Skin epidermis (tissue), 12 donors: ENCODE measurements at regions not wholly inside any gene's neighbourhood (a gene's known extent, or its start where the extent isn't known, plus 50 kb on each side); places are given as distances from the start of the nearest gene placed in this dataset.
"Not testable (repeated sequence)": the region's sequence is repeated elsewhere in the genome, so short reads cannot be mapped to it uniquely, and the experiment has no call there.

ENCODE experiments used
- H3K27ac ChIP-seq, 21 experiments: fragments of 200-600 bp; sonication (generic) in 11 of 21; one replicate each; pipeline ENCODE4 v1.5.0; 2020; ENCODE audit warnings: mild to moderate bottlenecking in 3 of 21, inconsistent platforms in 2 of 21, moderate library complexity in 2 of 21
- H3K4me3 ChIP-seq, 7 experiments: fragments of 200-600 bp; sonication (generic) in 2 of 7; one replicate each; pipeline ENCODE4 v1.5.0; 2020; ENCODE audit warnings: inconsistent platforms in 2 of 7, mild to moderate bottlenecking in 2 of 7, moderate library complexity in 1 of 7

DNA sequence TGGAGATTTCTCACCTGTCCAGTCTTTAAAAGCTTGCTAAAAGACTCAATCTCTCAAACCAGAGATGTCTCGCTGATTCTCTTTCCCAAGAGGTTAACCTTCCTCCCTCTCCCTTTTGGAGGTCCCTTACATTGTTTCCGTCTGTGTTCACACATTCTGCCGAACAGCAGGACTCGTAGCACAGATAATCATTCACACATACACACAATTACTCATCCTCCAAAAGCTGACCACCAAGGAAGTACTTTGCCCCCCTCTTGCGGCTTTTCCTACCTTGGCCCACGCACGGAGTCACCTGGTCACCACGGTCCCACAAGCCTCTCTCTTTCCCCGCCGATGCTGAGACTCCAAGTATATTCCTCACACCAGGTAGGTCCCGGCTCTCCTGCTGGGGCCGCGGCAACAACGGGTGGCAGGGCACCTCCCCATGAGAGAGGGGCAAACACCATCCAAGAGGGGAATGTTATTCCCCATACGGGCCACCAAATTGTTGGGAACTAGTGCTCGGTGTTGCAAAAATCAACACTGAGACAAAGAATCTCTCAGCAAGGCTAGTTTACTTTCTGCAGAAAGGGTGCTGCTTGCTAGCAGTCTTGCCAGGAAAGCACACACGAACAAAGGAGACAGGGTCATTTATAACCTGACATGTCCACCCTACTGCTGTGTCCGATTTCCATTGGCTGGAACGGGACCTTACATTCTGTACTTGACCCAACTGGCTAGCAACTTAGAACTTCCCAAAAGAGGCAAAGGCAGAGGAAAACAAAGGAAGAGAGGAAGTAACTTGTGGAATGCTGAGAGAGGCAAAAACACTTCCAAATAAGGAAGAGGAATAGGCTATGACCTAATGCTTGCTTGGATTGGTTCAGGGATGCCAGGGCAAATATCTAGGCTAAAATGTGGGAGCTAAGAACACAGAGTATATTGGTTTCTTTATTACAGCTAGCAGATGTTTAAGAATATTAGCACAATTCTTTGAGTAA is 102.1 kb upstream of the NECTIN3 start:
- Histone ChIP-seq H3K4me3 (no peak overlapping the region), H3K27ac (no peak overlapping the region)

DNA sequence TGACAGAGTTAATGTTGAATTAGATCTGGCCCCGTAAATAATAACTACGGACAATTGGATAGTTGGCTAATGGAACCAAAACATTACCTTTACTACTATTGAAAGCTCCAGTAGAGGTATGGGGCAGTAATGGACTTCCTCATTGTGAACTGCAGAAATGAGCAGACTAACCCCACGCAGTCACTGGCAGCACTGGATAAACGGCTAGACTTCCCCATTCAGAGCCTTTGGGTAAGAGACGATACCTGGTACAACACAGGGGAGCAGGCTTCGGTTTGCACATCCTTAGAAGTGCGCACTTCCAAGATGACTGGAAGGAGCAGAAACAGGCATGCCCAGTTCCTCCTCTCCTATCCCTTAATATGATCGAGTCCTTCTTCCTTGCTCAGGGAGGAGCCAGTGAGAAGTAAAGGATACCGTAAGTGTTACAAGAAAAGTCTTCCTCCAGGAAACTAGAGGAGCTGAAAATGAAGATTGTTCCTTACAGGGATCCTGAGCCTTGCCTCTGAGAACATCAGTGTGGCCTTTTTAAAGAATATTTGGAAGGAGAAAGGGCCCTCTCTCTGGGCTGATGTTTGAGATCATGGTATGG is 100.5 kb upstream of the NECTIN3 start:
- Histone ChIP-seq H3K27ac (no peak overlapping the region), H3K4me3 (no peak overlapping the region)

DNA sequence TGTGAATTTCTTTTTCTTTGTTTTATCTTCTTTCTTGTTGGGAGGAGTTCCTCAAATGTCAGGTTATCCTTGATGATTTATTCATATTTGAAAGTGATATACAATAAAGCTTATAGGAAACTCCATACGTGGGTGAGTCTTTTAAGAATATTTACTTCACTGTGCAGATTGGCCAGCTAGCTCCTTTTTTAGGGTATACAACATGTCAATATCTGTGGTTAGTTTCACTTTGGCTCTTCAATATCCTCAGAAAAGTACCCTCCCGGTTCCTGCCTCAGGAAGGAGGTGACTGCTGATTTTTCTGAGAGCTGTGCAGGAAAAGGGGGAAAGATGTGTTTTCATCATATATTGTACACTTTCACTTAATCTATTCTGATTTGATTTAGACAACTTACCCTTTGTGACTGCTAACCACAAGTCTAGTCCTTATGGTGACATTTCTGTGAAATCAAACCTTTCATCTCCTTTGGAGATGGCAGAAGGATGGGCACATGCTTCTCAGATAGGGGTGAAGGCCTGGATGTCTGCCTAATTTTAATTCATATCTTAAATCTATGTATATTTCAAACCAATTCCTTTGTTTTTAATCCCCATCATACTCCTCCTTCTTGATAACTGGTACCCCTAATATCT is 98.2 kb upstream of the NECTIN3 start:
- H3K4me3 ChIP-seq, result no peak overlapping the region
- H3K27ac ChIP-seq, result no peak overlapping the region

DNA sequence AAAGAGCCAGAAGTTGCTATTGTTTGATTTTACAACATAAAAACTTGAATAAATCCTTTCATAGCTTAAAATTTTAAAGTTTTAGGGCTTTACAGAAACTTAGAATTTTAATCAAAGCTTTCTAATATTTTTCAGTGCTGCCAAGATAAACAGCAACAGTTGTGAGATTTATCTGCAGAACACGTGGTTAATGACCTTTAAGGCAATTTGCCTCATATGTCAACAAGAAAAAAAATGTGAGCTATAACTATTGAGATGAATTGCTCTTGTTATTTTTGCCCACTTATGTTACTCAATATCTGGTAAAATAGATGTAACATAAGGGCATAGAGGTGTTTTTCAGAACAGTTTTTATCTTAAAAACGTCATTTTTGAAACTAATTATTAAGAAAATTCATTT is 96.7 kb upstream of the NECTIN3 start:
- Histone ChIP-seq H3K27ac (no peak overlapping the region), H3K4me3 (no peak overlapping the region)

DNA sequence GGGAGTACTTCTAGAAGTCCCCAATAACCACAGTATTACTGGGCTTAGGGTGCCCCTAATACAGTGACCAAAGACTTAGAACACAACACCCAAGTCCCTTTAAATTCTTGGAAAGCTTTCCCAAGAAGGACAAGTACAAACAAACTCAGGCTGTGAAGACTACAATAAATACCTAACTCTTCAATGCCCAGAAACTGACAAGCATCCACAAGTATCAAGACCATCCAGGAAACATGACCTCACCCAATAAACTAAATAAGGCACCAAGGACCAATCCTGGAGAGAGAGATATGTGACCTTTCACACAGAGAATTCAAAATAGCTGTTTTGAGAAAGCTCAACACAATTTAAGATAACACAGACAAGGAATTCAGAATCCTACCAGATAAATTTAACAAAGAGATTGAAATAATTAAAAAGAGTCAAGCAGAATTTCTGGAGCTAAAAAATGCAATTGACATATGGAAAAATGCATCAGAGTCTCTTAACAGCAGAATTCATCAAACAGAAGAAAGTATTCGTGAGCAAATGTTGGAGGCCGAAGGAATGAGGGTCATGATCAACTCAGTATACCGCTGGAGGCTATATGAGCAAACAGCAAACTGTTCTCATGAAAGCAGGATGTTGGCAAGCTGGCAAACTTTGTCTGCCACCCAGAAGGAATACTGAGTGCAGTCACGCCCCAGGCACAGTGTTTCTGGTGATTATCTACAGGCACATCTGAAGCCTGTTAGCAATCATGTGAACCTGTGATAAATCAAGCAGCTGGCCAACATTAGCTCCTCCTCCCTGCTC is 87.0 kb upstream of the NECTIN3 start:
- H3K27ac ChIP-seq, result no peak overlapping the region
- H3K4me3 ChIP-seq, result no peak overlapping the region

DNA sequence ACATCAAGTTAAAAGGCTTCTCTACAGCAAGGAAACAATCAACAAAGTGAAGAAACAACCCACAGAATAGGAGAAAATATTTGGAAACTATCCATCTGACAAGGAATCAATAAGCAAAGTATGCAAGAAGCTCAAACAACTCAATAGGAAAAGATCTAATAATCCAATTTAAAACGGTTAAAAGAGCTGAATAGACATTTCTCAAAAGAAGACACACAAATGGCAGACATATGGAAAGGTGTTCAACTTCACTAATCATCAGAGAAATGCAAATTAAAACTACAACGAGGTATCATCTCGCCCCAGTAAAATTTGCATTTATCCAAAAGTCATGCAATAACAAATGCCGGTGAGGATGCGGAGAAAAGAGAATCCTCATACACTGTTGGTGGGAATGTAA is 82.2 kb upstream of the NECTIN3 start:
- Histone ChIP-seq H3K27ac (no peak overlapping the region), H3K4me3 (no peak overlapping the region)

DNA sequence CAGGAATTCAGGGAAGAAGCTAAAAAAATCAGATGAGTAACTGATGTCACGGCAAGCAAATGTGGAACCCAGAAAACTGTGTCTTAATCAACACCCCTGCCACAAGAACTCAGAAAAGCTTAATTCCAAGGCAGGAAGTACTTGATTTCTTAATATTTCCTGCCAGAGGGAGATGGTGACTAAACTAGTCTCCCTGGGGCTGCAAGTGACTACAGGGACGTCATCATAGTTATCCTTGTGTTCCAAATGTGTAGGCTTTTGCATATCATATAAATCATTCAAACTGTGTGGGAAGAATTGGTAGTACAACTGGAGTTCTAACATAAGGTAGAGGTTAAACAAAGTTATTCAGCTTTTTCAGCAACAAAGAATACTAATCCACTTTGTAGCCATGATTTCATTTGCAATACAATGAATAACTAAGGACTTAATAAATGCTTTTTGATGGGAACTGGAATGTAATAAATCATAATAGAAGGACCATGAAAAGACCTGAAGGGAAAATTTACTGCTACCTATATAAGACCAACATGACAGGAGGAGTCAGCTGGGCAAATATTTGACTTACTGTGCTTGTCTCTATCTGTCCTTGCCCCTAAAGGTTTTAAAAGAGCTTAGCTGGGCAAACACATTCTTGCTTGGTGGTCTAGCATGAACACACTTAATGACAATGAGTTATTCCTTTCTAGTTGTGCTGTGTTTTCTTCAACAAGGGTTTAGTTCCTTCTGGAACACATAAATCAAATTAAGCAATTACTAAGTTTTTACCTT is 76.0 kb upstream of the NECTIN3 start:
- H3K27ac ChIP-seq, result no peak overlapping the region
- no peak overlapping the region for H3K4me3 ChIP-seq

DNA sequence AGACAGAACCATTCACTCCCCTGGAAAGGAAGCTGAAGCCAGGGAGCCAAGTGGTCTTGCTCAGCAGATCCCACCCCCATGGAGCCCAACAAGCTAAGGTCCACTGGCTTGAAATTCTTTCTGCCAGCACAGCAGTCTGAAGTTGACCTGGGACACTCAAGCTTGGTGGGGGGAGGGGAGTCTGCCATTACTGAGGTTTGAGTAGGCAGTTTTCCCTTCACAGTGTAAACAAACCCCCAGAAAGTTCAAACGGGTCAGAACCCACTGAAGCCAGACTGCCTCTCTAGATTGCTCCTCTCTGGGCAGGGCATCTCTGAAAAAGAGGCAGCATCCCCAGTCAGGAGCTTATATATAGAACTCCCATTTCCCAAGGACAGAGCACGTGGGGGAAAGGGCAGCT is 72.8 kb upstream of the NECTIN3 start:
- H3K4me3 ChIP-seq, H3K27ac ChIP-seq: not testable (repeated sequence)

DNA sequence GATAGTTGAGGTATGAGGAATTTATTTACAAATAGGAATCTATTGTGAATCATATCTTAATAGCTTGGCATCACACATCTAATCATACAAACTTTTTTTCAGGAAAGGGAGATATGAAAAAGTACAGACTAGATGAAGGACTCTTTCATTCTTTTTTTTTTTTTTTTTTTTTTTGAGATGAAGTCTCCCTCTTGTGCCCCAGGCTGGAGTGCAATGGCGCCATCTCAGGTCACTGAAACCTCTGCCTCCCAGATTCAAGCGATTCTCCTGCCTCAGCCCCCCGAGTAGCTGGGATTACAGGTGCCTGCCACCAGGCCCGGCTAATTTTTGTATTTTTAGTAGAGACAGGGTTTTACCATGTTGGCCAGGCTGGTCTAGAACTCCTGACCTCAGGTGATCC is 65.1 kb upstream of the NECTIN3 start:
- H3K4me3 ChIP-seq, H3K27ac ChIP-seq: not testable (repeated sequence)

DNA sequence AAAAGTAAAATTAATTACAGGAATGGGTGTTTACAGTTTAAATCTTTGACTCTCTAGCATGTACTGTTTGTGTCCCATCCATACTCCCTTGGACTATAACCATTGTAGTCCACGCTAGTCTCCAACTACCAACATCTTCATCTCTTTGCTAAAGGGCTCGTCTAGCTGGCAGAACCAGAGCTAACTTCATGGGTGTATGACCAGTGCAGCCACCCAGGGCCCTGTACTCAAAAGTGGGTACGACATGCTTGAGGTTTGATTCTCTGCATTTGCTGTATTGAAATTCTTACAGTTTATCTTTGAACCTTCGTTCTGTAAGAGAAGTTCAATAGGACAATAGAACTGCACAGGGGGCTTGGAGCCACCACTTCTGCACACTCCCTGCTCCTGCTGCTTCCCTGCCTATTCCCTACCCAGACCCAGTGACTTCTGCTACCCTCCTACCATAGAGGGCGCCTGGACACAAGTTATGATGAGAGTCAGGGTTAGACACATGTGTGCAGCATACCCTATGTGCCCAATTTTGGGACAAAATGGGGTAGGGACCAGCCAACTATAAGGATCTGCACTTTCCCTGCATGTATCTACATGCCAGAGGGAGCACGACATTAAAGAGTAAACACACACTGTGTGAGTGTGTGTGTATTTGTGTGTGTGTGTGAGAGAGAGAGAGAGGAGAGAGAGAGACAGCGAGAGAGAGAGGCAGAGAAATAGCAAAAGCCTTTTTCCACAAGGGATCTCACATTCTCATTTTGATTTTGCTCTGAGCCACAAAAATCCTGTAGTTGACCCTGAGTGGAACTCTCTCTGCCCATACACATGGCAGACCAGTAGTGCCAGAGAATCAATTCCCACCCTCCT is 59.0 kb upstream of the NECTIN3 start:
- Histone ChIP-seq H3K27ac (no peak overlapping the region), H3K4me3 (no peak overlapping the region)
